Astrocyte of the cerebellum (primary cell): ENCODE measurements at regions not wholly inside any gene's neighbourhood (a gene's known extent, or its start where the extent isn't known, plus 50 kb on each side); places are given as distances from the start of the nearest gene placed in this dataset.

Experiments used
- DNase-seq: peaks from one replicate; pipeline ENCODE4 v3.0.0-alpha.2; 2011; ENCODE audit warnings: low read depth
- H3K4me3 ChIP-seq: 2 replicates; pipeline ENCODE4 v1.5.1; 2011; ENCODE audit warnings: mild to moderate bottlenecking, low read depth, low read length, moderate library complexity
- in situ Hi-C: cut with HindIII; loops from 2 replicates; pipeline ENCODE4 v1.10.0; 2017; ENCODE audit warnings: low sequenced_read_pairs
- TF ChIP-seq, protein P1 (sequence below): IDR thresholded peaks from 2 replicates; pipeline ENCODE4 v1.5.1; 2012; ENCODE audit warnings: low read length, low read depth, moderate library complexity, mild to moderate bottlenecking; ENCODE audit errors: missing control alignments

DNA sequence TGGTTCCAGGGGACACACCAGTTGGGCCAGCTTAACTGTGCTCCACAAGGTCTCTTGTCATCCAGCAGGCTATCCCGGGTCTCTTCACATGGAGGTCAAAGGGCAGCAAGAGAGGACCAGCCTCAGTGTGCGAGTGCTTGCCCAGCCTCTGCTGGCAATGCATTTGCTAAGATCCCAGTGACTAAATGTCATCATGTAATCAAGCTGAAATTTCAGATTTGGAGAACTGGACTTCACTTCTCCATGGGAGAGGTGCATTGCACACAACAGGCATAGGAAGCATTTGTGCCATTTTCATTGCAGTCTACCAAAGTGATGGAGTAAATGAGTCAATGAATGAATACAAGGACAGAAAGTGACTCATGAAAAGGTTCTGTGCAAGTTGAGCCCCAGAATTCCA, 51.2 kb upstream of the KDM8 start:
- in situ Hi-C loops, result no loop called here
- H3K4me3 ChIP-seq, result no peak overlapping the region
- DNase-seq, result no peak
- TF ChIP-seq, protein P1, sequence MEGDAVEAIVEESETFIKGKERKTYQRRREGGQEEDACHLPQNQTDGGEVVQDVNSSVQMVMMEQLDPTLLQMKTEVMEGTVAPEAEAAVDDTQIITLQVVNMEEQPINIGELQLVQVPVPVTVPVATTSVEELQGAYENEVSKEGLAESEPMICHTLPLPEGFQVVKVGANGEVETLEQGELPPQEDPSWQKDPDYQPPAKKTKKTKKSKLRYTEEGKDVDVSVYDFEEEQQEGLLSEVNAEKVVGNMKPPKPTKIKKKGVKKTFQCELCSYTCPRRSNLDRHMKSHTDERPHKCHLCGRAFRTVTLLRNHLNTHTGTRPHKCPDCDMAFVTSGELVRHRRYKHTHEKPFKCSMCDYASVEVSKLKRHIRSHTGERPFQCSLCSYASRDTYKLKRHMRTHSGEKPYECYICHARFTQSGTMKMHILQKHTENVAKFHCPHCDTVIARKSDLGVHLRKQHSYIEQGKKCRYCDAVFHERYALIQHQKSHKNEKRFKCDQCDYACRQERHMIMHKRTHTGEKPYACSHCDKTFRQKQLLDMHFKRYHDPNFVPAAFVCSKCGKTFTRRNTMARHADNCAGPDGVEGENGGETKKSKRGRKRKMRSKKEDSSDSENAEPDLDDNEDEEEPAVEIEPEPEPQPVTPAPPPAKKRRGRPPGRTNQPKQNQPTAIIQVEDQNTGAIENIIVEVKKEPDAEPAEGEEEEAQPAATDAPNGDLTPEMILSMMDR, result no peak

- DNase-seq, result no peak
- TF ChIP-seq, protein P1, result no peak
- in situ Hi-C loops, result no loop called here
- no peak overlapping the region for H3K4me3 ChIP-seq
Observed at GRCh38 chr16:27152801-27153200, 50.5 kb upstream of the KDM8 start.
